ENCODE measurements at regions not wholly inside any gene's neighbourhood (a gene's known extent, or its start where the extent isn't known, plus 50 kb on each side); places are given as distances from the start of the nearest gene placed in this dataset.
"Not testable (repeated sequence)": the region's sequence is repeated elsewhere in the genome, so short reads cannot be mapped to it uniquely, and the experiment has no call there.

DNA sequence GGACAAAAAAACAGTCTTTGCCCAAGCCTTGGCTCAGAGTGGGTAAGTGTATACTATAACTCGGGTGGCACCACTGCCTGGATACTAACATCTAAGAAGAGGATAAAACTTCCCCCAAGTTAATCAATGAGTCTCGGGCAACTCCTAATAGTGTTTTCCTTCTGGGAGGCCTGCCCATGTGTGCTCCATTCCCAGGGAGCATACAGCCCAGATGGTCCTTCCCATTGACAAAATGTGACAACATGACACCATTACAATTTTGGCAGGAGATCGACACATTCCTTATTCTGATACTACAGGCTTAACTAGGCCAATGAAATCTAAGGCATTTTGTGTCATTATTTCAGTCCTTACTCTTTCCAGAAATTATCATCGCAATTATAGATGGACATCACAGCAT is 52.7 kb upstream of the CRIM1 start:
- H3K36me3 ChIP-seq, result no peaks in the 10 kb centered on the region
- H3K27me3 ChIP-seq, result no peaks in the 10 kb centered on the region
- H3K4me3 ChIP-seq, result no peak overlapping the region
- no peak for DNase-seq
- no peaks in the 10 kb centered on the region for H3K9me3 ChIP-seq

GRCh38 chr2:36301843-36302242 is 53.7 kb upstream of the CRIM1 start:
- Histone ChIP-seq H3K4me3 (no peak overlapping the region), H3K9me3 (no peaks in the 10 kb centered on the region), H3K27me3 (no peaks in the 10 kb centered on the region), H3K36me3 (no peaks in the 10 kb centered on the region)
- DNase-seq, result no peak

DNA sequence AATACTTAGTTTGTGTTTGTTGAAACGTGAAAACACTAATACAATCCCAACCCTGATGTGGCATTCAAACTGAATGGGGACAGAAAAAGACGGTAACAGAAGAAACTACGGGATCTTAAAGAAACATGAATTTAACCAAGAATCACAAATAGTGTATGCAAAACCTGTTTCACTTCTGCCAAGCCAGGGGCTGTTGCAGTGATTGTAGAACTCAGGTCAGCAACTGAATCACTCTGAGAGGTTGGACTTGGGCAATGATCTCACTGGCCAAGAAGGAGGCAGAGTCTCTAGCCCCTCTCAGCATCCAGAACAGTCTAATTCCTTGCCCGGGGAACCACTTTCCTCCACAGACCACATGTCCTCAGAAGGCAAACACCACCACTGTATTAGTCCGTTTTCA is 54.9 kb upstream of the CRIM1 start:
- no peak for DNase-seq
- no peaks in the 10 kb centered on the region for H3K36me3 ChIP-seq
- H3K27me3 ChIP-seq, result no peaks in the 10 kb centered on the region
- H3K9me3 ChIP-seq, result no peaks in the 10 kb centered on the region
- no peak overlapping the region for H3K4me3 ChIP-seq

DNA sequence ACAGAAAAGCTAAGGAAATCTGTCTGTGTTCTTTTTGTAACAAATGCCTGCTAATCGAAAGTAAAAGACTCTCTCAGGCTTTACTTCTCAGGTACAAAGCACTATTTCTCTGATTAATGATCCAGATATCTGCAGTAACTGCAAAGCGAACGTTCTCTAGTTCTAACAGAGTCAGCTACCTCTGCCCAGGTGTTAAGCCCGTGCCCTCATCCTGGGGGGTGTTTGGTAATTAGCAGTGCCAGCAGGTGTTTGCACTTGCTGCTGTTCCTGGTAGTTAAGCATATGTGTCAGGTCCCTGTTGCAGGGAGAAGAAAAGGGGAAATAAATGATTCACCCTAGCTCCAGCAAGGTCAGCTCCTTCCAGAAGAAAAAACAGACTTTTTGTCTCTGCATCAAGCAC is 58.8 kb upstream of the CRIM1 start:
- H3K4me3 ChIP-seq, result no peak overlapping the region
- no peaks in the 10 kb centered on the region for H3K9me3 ChIP-seq
- no peaks in the 10 kb centered on the region for H3K36me3 ChIP-seq
- no peak for DNase-seq
- H3K27me3 ChIP-seq, result no peaks in the 10 kb centered on the region

DNA sequence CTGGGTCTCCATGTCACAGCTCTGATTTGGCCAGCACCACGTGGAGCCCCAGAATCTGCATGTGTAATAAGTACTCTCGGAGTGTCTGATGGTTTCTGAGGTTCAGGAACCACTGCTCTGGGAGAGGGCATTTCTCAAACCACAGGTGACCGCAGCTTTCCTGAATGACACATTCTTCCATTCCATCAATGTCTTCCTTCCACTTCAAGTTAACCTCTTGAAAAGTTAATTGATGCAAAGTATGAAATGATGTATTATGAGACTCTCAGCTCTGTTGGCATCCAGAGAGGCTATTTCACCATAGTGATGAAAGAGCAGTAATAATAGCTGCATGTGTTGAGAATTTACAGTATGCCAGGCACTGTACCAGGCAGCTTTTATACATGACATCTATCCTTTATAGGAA is 61.3 kb upstream of the CRIM1 start:
- Histone ChIP-seq H3K27me3 (no peaks in the 10 kb centered on the region), H3K4me3 (no peak overlapping the region), H3K36me3 (no peaks in the 10 kb centered on the region), H3K9me3 (no peaks in the 10 kb centered on the region)
- no peak for DNase-seq

DNA sequence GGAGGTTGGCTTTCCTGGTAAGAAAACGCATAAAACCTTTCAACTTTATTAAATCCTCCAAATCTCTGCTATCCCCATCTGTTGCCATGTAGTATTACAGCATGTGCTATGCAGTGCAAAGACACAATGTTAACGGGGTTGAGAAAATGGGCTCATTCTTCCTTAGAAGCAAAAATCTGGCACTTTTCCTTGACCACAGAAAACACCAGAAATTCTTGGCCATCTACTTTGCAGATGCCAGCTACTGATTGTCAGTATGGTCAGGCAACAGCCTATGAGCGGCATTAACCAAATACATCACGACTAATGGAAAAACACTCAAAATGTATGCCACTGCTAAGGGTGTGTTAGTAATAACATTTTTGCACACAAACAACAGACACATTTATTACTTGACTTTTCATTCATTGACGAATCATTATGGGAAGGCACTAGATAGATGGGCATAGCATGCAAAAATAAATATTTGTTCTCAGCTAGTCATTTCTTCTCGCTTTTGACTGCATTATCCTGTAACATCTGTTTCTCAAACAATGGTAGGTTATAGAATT is 65.2 kb upstream of the CRIM1 start:
- no peaks in the 10 kb centered on the region; the same call in 1 of the 2 replicates for H3K9me3 ChIP-seq

GRCh38 chr2:36289731-36290130 is 65.8 kb upstream of the CRIM1 start:
- no peak for DNase-seq
- Histone ChIP-seq H3K4me3 (no peak overlapping the region), H3K36me3 (no peaks in the 10 kb centered on the region), H3K27me3 (no peaks in the 10 kb centered on the region), H3K9me3 (no peaks in the 10 kb centered on the region; the same call in 1 of the 2 replicates)

More for the DNA sequence above, 65.2 kb upstream of the CRIM1 start:
- H3K36me3 ChIP-seq, result no peaks in the 10 kb centered on the region
- no peak overlapping the region for H3K4me3 ChIP-seq
- DNase-seq, result no peak
- no peaks in the 10 kb centered on the region for H3K27me3 ChIP-seq

- no peaks in the 10 kb centered on the region for H3K27me3 ChIP-seq
- no peak overlapping the region for H3K4me3 ChIP-seq
- no peak for DNase-seq
- no peaks in the 10 kb centered on the region for H3K36me3 ChIP-seq
- H3K9me3 ChIP-seq, result no peaks in the 10 kb centered on the region; the same call in 1 of the 2 replicates
Measured at GRCh38 chr2:36287363-36288275, 68.0 kb upstream of the CRIM1 start.

DNA sequence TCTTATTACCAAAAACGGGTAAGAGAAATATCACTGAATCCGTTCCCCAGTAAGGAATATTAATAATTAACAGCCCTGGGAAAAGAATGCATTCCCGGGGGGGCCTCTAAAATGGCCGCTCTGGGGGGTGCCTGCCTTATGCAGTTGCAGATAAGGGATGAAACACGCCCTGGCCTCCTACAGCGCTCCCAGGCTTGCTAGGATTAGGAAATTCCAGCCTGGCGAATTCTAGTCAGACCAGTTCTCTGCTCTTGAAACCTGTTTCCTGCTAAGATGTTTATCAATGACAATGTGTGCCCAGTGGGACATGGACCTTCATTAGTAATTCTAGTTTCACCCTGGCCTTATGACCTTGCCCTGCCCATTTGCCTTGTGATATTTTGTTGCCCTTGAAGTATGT is 76.1 kb upstream of the CRIM1 start:
- not testable (repeated sequence) for DNase-seq, H3K9me3 ChIP-seq, H3K27me3 ChIP-seq, H3K36me3 ChIP-seq, H3K4me3 ChIP-seq

- Histone ChIP-seq H3K9me3 (no peaks in the 10 kb centered on the region), H3K36me3 (no peaks in the 10 kb centered on the region), H3K4me3 (no peak overlapping the region), H3K27me3 (no peaks in the 10 kb centered on the region)
- DNase-seq, result no peak
Measured at GRCh38 chr2:36277881-36278523, 77.6 kb upstream of the CRIM1 start.

DNA sequence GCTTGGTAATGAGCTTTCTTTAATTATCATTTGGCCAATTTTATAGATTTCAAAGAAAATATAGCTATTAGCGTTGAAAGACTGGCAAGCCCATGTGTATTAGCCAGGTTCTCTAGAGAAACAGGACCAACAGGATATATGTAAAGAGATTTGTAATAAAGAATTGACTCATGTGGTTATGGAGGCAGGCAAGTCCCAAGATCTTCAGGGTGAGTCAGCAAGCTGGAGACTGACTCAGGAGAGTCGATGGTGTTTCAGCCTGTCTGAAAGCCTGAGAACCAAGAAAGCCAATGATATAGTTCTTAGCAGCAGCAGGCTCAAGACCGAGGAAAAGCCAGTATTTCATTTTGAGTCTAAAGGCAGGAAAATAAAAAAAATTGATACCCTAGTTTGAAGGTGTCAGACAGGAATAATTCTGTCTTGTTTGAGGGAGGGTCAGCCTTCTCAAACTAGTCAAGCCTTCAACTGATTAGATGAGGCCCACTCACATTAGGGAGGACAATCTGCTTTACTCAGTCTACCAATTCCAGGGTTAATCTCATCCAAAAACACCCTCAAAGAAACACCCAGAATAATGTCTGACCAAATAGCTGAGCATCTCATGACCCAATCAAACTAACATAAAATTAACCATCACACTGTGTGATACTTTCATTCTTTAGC is 78.3 kb upstream of the CRIM1 start:
- no peaks in the 10 kb centered on the region for H3K27me3 ChIP-seq
- peak; percentile 79 for DNase-seq
- no peaks in the 10 kb centered on the region for H3K9me3 ChIP-seq
- H3K36me3 ChIP-seq, result no peaks in the 10 kb centered on the region
- H3K4me3 ChIP-seq, result no peak overlapping the region

GRCh38 chr2:36271266-36271665 is 84.3 kb upstream of the CRIM1 start:
- peaks cover 2% of the 10 kb centered on the region; the same call in 1 of the 2 replicates for H3K27me3 ChIP-seq
- H3K4me3 ChIP-seq, result no peak overlapping the region
- no peaks in the 10 kb centered on the region for H3K36me3 ChIP-seq
- peaks cover 4% of the 10 kb centered on the region; the same call in 1 of the 2 replicates for H3K9me3 ChIP-seq
- no peak for DNase-seq

DNA sequence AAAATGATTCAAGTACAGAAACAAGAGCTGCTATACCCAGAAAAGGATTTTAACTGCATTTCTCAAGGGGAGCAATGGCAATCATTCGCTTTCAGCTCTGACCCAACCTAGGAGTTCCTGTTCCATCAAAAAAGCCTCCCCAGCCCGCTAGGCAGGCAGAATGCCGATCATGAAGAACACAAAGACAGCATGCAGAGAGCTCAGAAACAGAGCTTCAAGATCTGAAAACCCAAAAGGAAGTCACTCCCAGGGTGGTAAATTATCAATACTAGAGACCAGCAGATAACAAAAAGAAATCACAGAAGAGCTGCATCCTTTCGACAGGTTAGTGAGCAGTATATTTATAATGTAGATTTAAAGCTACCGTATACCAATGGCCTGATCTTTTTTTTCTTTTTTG is 84.8 kb upstream of the CRIM1 start:
- no peak for DNase-seq
- H3K9me3 ChIP-seq, result peaks cover 4% of the 10 kb centered on the region; the same call in 1 of the 2 replicates
- H3K36me3 ChIP-seq, result no peaks in the 10 kb centered on the region
- H3K27me3 ChIP-seq, result peaks cover 2% of the 10 kb centered on the region; the same call in 1 of the 2 replicates
- no peak overlapping the region for H3K4me3 ChIP-seq

DNA sequence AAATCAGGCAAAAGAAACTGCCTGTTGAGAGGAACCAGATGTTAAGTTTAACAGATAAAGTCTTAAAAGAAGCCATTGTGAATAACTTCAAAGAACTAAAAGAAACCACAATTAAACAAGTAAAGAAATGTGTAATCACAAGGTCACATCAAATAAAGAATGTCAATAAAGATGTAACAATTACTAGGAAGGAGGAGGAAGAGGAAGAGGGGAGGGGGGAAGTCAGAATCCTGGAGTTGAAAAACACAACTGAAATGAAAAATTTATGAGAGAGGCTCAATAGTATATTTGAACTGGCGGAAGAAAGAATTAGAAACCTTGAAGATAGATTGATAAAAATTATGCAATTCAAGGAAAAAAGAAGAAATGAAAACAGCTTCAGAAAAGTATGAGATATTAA is 88.4 kb upstream of the CRIM1 start:
- Histone ChIP-seq H3K4me3 (no peak overlapping the region), H3K9me3 (peaks cover 4% of the 10 kb centered on the region; the same call in 1 of the 2 replicates), H3K27me3 (peaks cover 2% of the 10 kb centered on the region; the same call in 1 of the 2 replicates), H3K36me3 (no peaks in the 10 kb centered on the region)
- no peak for DNase-seq

DNA sequence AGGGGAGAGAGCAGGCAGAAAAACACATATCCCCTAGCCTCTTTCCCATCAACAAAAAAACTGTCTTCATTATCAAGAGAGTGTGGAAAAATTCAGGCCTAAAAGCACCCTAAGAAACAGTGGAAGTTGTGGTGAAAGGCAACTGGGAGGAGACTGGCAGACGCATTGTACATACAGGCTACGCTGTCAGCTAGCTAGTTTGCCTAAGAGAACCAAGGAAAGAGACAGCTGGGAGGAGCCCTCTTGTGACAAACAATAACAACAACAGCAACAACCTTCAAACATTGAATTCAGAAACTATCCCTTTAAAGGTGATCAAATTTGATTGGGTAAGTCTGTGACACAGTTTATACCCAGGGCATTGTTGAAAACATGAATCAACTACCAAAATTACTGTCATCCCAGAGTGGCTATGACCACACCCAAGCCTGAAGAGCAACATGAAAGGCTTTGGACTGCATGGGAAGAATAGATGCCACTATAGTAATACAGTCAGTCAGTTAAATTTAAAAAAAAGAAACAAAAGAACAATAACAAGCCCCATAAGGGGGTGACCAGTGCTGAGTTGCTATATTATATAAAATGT is 88.9 kb upstream of the CRIM1 start:
- Histone ChIP-seq H3K36me3 (no peaks in the 10 kb centered on the region), H3K4me3 (no peak overlapping the region), H3K27me3 (peaks cover 2% of the 10 kb centered on the region; the same call in 1 of the 2 replicates), H3K9me3 (peaks cover 4% of the 10 kb centered on the region; the same call in 1 of the 2 replicates)
- DNase-seq, result no peak

GRCh38 chr2:36262581-36262980 is 93.0 kb upstream of the CRIM1 start:
- Histone ChIP-seq H3K9me3 (peaks cover 4% of the 10 kb centered on the region; the same call in 1 of the 2 replicates), H3K36me3 (no peaks in the 10 kb centered on the region), H3K4me3 (no peak overlapping the region), H3K27me3 (peaks cover 5% of the 10 kb centered on the region; the same call in 1 of the 2 replicates)
- no peak for DNase-seq

All from MG63 (cell line).